ENCODE measurements at regions not wholly inside any gene's neighbourhood (a gene's known extent, or its start where the extent isn't known, plus 50 kb on each side); places are given as distances from the start of the nearest gene placed in this dataset.
"Not testable (repeated sequence)": the region's sequence is repeated elsewhere in the genome, so short reads cannot be mapped to it uniquely, and the experiment has no call there.

DNA sequence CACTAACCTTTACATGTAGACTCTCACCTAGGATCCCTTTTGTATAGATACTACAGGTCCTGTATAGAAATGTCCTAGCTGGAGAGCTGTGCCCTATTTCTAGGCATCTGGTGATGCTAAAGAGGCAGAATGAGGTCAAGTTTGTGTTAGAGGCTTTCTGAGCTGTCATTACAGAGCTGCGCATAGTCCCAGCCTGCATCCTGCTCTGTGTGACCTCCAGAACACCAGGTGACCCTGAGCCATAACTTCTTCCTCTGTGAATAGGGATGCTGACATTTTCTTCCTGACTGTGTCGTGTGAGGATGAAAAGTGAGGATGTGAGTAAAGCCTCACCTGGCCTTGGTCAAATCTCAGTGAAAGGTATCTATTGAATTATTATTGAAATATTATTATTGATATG lies 66.3 kb downstream of the GLUL start:
- WGBS, 2 donors (ENCODE audit: low coverage in 1 of 2) = 88 to 90% methylated on average over 2 of the region's 2 CpGs
- Histone ChIP-seq H3K4me1 (no peaks in the 10 kb centered on the region), H3K4me3 (no peak overlapping the region), H3K9me3 (no peaks in the 10 kb centered on the region), H3K36me3 (no peaks in the 10 kb centered on the region), H3K27ac (no peak overlapping the region), H3K27me3 (no peaks in the 10 kb centered on the region)
- no peak for DNase-seq
- no peak for TF ChIP-seq EP300 (IDR thresholded peaks at IDR 0.05; ENCODE audit: low read depth)
- TF ChIP-seq, protein P1, sequence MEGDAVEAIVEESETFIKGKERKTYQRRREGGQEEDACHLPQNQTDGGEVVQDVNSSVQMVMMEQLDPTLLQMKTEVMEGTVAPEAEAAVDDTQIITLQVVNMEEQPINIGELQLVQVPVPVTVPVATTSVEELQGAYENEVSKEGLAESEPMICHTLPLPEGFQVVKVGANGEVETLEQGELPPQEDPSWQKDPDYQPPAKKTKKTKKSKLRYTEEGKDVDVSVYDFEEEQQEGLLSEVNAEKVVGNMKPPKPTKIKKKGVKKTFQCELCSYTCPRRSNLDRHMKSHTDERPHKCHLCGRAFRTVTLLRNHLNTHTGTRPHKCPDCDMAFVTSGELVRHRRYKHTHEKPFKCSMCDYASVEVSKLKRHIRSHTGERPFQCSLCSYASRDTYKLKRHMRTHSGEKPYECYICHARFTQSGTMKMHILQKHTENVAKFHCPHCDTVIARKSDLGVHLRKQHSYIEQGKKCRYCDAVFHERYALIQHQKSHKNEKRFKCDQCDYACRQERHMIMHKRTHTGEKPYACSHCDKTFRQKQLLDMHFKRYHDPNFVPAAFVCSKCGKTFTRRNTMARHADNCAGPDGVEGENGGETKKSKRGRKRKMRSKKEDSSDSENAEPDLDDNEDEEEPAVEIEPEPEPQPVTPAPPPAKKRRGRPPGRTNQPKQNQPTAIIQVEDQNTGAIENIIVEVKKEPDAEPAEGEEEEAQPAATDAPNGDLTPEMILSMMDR (IDR thresholded peaks at IDR 0.05) = no peak
- no peak for TF ChIP-seq POLR2AphosphoS5 (IDR thresholded peaks at IDR 0.05)
- no peak for TF ChIP-seq POLR2A (IDR thresholded peaks at IDR 0.05)
- intact Hi-C loops (cut with DNase I; ENCODE audit: low total_unique reads) = no loop called here
- in situ Hi-C loops (cut with MboI; ENCODE audit: low pct_ligation_motif_present in 1 of 4, low pct_unique_long_range_greater_than_20kb in 1 of 4, low sequenced_read_pairs in 3 of 4) = no loop called here

DNA sequence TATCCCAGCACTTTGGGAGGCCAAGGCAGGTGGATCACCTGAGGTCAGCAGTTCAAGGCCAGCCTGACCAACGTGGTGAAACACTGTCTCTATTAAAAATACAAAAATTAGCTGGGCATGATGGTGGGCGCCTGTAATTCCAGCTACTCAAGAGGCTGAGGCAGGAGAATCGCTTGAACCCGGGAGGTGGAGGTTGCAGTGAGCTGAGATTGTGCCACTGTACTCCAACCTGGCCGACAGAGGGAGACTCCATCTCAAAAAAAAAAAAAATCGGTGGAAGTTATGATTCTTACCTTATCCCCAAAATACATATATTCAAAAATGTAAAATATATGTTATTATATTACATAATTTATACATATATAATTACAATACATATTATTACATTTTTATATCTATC lies 70.1 kb downstream of the GLUL start:
- TF ChIP-seq, protein P1 (IDR thresholded peaks at IDR 0.05) = peak in 1 of 5 experiments; percentile 8
- peaks cover 0 to 20% (median 14%) of the 10 kb centered on the region in 4 donors for H3K4me1 ChIP-seq
- intact Hi-C loops (cut with DNase I; ENCODE audit: low total_unique reads); H3K9me3 ChIP-seq; H3K36me3 ChIP-seq; DNase-seq; H3K27me3 ChIP-seq; H3K4me3 ChIP-seq; in situ Hi-C loops (cut with MboI; ENCODE audit: low pct_ligation_motif_present in 1 of 4, low pct_unique_long_range_greater_than_20kb in 1 of 4, low sequenced_read_pairs in 3 of 4); H3K27ac ChIP-seq: not testable (repeated sequence)
- WGBS, 2 donors (ENCODE audit: low coverage in 1 of 2) = 65 to 75% methylated on average over 6 of the region's 6 CpGs

DNA sequence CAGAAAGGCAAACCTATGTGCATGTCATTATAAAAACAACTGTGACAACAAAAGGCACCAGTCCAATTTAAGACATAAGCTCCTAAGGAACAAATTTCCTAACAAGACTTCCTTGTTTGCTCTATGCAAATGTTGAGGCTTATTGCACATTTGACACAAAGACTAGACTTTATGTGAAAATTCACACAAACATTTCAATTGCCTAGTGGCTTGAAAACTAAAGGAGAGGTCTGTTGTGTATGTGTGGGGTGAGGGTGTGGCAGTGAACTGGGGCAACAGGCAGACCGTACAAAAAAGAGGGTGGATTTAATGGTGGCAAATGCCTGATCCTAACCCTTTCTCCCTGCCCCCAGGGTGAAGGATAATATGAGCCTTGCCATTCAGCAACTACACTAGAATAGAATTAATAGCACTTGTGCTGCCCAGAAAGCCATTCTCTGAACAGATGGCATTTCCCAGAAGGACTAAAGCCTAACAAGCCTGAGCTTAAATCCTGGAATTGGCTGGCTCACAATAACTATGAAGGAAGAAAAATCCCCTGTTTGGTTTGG lies 73.9 kb downstream of the GLUL start:
- H3K4me3 ChIP-seq = no peak overlapping the region
- peaks cover 0 to 47% (median 33%) of the 10 kb centered on the region in 4 donors for H3K4me1 ChIP-seq
- H3K9me3 ChIP-seq = no peaks in the 10 kb centered on the region
- no peaks in the 10 kb centered on the region for H3K27me3 ChIP-seq
- H3K36me3 ChIP-seq = no peaks in the 10 kb centered on the region
- intact Hi-C loops (cut with DNase I; ENCODE audit: low total_unique reads) = no loop called here
- in situ Hi-C loops (cut with MboI; ENCODE audit: low pct_ligation_motif_present in 1 of 4, low pct_unique_long_range_greater_than_20kb in 1 of 4, low sequenced_read_pairs in 3 of 4) = no loop called here
- peak overlapping the region; percentile 66 to 82 (median 68) for H3K27ac ChIP-seq
- peak; percentile 13 for DNase-seq
- no peak for TF ChIP-seq POLR2AphosphoS5 (IDR thresholded peaks at IDR 0.05)
- TF ChIP-seq EP300 (IDR thresholded peaks at IDR 0.05; ENCODE audit: low read depth) = no peak
- TF ChIP-seq, protein P1 (IDR thresholded peaks at IDR 0.05) = no peak
- TF ChIP-seq POLR2A (IDR thresholded peaks at IDR 0.05) = no peak
- 27 to 71% methylated on average over 1 of the region's 1 CpG for WGBS, 2 donors (ENCODE audit: low coverage in 1 of 2)

DNA sequence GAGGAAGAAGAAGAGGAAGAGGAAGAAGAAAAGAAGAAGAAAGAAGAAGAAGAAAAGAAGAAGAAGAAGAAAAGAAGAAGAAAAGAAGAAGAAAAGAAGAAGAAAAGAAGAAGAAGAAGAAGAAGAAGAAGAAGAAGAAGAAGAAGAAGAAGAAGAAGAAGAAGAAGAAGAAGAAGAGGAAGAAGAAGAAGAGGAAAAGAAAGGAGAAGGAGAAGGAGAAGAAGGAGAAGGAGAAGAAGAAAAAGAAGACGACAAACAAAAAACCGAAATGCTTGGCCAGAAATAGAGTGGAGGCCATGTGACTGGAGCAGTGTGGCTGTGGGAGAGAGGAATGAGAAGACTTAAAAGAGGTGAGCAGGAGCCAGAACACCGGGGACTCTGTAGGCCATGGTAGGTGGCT lies 75.1 kb downstream of the GLUL start:
- H3K4me3 ChIP-seq; H3K27me3 ChIP-seq; DNase-seq; in situ Hi-C loops (cut with MboI; ENCODE audit: low pct_ligation_motif_present in 1 of 4, low pct_unique_long_range_greater_than_20kb in 1 of 4, low sequenced_read_pairs in 3 of 4); H3K9me3 ChIP-seq; H3K36me3 ChIP-seq; intact Hi-C loops (cut with DNase I; ENCODE audit: low total_unique reads): not testable (repeated sequence)
- peaks cover 0 to 47% (median 33%) of the 10 kb centered on the region in 4 donors for H3K4me1 ChIP-seq
- H3K27ac ChIP-seq = peak overlapping the region in 3 of 4 donors; percentile 67 to 82 (median 70)
- WGBS, 2 donors (ENCODE audit: low coverage in 1 of 2) = 82 to 84% methylated on average over 3 of the region's 3 CpGs

DNA sequence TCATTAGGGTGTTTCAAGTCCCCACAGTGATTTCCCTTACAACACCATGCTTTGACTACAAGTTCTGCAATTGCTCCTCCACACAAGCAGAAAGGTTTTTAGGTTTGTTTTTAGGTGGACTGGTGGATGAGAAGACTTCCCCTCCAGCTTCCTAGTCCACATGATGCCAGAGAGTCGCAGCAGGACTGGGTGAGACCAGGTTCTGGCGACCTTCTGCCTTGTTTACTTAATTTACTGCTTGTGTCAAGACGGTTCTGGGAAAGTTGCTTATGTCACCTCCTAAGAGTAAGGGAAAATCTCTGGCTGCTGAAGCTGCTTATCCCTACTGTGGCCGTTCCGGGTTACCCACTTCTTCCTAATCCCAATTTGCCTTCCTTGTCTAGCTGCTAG lies 76.4 kb downstream of the GLUL start:
- H3K9me3 ChIP-seq = no peaks in the 10 kb centered on the region
- TF ChIP-seq POLR2AphosphoS5 (IDR thresholded peaks at IDR 0.05) (peak; percentile 18 to 63 (median 30)), POLR2A (IDR thresholded peaks at IDR 0.05) (no peak)
- TF ChIP-seq, protein P1 (IDR thresholded peaks at IDR 0.05) = no peak
- H3K27ac ChIP-seq = peak overlapping the region; percentile 70 to 81 (median 78)
- DNase-seq = peak; percentile 65
- in situ Hi-C loops (cut with MboI; ENCODE audit: low pct_ligation_motif_present in 1 of 4, low pct_unique_long_range_greater_than_20kb in 1 of 4, low sequenced_read_pairs in 3 of 4) (no loop called here), intact Hi-C loops (cut with DNase I; ENCODE audit: low total_unique reads) (no loop called here)
- 30% methylated on average over 5 of the region's 5 CpGs; no CpG with 5 or more reads in 1 of the 2 donors for WGBS, 2 donors (ENCODE audit: low coverage in 1 of 2)
- no peaks in the 10 kb centered on the region for H3K27me3 ChIP-seq
- H3K4me1 ChIP-seq = peaks cover 0 to 47% (median 33%) of the 10 kb centered on the region in 4 donors
- H3K4me3 ChIP-seq = no peak overlapping the region
- H3K36me3 ChIP-seq = no peaks in the 10 kb centered on the region
